ENCODE measurements at regions not wholly inside any gene's neighbourhood (a gene's known extent, or its start where the extent isn't known, plus 50 kb on each side); places are given as distances from the start of the nearest gene placed in this dataset.

DNA sequence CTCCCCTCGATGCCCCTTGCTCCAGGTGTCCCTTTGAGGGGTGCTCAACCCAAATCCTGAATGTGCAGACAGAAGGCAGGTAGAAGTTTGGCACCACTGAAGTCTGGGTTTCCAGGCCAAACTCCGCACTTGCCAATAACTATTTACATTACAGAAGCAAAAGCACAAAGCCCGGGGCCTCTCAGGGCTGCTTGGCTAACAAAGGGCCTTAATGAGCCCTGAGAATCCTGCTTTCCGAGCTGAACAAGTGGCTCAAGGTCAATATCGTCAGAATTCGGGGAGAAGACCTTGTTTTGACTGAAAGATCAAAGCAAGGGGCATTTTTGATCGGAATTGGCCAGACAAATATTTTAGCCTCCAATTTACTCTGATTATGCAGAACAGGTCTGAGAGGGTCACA lies 189.9 kb downstream of the HERPUD2 start:
- TF ChIP-seq, protein P1, sequence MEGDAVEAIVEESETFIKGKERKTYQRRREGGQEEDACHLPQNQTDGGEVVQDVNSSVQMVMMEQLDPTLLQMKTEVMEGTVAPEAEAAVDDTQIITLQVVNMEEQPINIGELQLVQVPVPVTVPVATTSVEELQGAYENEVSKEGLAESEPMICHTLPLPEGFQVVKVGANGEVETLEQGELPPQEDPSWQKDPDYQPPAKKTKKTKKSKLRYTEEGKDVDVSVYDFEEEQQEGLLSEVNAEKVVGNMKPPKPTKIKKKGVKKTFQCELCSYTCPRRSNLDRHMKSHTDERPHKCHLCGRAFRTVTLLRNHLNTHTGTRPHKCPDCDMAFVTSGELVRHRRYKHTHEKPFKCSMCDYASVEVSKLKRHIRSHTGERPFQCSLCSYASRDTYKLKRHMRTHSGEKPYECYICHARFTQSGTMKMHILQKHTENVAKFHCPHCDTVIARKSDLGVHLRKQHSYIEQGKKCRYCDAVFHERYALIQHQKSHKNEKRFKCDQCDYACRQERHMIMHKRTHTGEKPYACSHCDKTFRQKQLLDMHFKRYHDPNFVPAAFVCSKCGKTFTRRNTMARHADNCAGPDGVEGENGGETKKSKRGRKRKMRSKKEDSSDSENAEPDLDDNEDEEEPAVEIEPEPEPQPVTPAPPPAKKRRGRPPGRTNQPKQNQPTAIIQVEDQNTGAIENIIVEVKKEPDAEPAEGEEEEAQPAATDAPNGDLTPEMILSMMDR (conservative IDR thresholded peaks at IDR 0.05; ENCODE audit: low read depth, low read length), result no peak
- TF ChIP-seq RAD21 (IDR thresholded peaks at IDR 0.05; ENCODE audit: low read length) (no peak), CEBPB (IDR thresholded peaks at IDR 0.05; ENCODE audit: low read depth, low read length) (no peak), BHLHE40 (IDR thresholded peaks at IDR 0.05; ENCODE audit: low read depth, low read length) (no peak)
- TF ChIP-seq, protein P2, sequence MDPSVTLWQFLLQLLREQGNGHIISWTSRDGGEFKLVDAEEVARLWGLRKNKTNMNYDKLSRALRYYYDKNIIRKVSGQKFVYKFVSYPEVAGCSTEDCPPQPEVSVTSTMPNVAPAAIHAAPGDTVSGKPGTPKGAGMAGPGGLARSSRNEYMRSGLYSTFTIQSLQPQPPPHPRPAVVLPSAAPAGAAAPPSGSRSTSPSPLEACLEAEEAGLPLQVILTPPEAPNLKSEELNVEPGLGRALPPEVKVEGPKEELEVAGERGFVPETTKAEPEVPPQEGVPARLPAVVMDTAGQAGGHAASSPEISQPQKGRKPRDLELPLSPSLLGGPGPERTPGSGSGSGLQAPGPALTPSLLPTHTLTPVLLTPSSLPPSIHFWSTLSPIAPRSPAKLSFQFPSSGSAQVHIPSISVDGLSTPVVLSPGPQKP (IDR thresholded peaks at IDR 0.05; ENCODE audit: borderline replicate concordance, low read depth, low read length), result no peak

Data from IMR-90 (cell line).